BE2C (cell line): ENCODE measurements at regions not wholly inside any gene's neighbourhood (a gene's known extent, or its start where the extent isn't known, plus 50 kb on each side); places are given as distances from the start of the nearest gene placed in this dataset.
A peak's percentile ranks its signal among the peaks of the same experiment; 100 is the strongest.

Experiments used
- DNase-seq: peaks from one replicate; pipeline ENCODE4 v3.0.0-alpha.2; 2020
- H3K27me3 ChIP-seq: fragments of 250-450 bp; sonication (Bioruptor Pico); 2 replicates; pipeline ENCODE4 v1.5.1; 2020; ENCODE audit warnings: mild to moderate bottlenecking
- H3K36me3 ChIP-seq: fragments of 250-450 bp; sonication (Bioruptor Pico); 2 replicates; pipeline ENCODE4 v1.5.1; 2020; ENCODE audit warnings: mild to moderate bottlenecking
- H3K4me1 ChIP-seq: fragments of 250-450 bp; sonication (Bioruptor Pico); 2 replicates; pipeline ENCODE4 v1.5.1; 2020
- H3K4me3 ChIP-seq: 2 replicates; pipeline ENCODE4 v1.5.1; 2011; ENCODE audit warnings: low read depth, low read length
- H3K9me3 ChIP-seq: fragments of 250-450 bp; sonication (Bioruptor Pico); 2 replicates; pipeline ENCODE4 v1.5.1; 2020
- CTCF ChIP-seq: IDR thresholded peaks from 2 replicates; pipeline ENCODE4 v1.5.1; 2012; ENCODE audit warnings: mild to moderate bottlenecking, low read depth, low read length

GRCh38 chr18:73452866-73453265 lies 585.1 kb upstream of the NETO1 start:
- Histone ChIP-seq H3K27me3 (no peaks in the 10 kb centered on the region), H3K36me3 (no peaks in the 10 kb centered on the region), H3K4me3 (no peak overlapping the region), H3K4me1 (no peaks in the 10 kb centered on the region), H3K9me3 (no peaks in the 10 kb centered on the region)
- DNase-seq = no peak
- no peak for TF ChIP-seq CTCF

- H3K9me3 ChIP-seq = no peaks in the 10 kb centered on the region
- no peaks in the 10 kb centered on the region for H3K36me3 ChIP-seq
- H3K27me3 ChIP-seq = no peaks in the 10 kb centered on the region
- TF ChIP-seq CTCF = no peak
- no peaks in the 10 kb centered on the region for H3K4me1 ChIP-seq
- no peak for DNase-seq
- H3K4me3 ChIP-seq = no peak overlapping the region
Observed at GRCh38 chr18:73446502-73446901, 578.7 kb upstream of the NETO1 start.

- no peaks in the 10 kb centered on the region for H3K4me1 ChIP-seq
- H3K4me3 ChIP-seq = no peak overlapping the region
- no peak for DNase-seq
- no peak for TF ChIP-seq CTCF
- H3K9me3 ChIP-seq = no peaks in the 10 kb centered on the region
- no peaks in the 10 kb centered on the region for H3K36me3 ChIP-seq
- H3K27me3 ChIP-seq = no peaks in the 10 kb centered on the region
Observed at GRCh38 chr18:73431620-73432019, 563.8 kb upstream of the NETO1 start.

GRCh38 chr18:73421010-73421409 lies 553.2 kb upstream of the NETO1 start:
- Histone ChIP-seq H3K4me1 (no peaks in the 10 kb centered on the region), H3K9me3 (no peaks in the 10 kb centered on the region), H3K36me3 (no peaks in the 10 kb centered on the region), H3K27me3 (no peaks in the 10 kb centered on the region), H3K4me3 (no peak overlapping the region)
- no peak for TF ChIP-seq CTCF
- DNase-seq = no peak

- no peaks in the 10 kb centered on the region for H3K27me3 ChIP-seq
- H3K4me1 ChIP-seq = no peaks in the 10 kb centered on the region
- H3K4me3 ChIP-seq = no peak overlapping the region
- H3K9me3 ChIP-seq = no peaks in the 10 kb centered on the region
- TF ChIP-seq CTCF = no peak
- no peak for DNase-seq
- H3K36me3 ChIP-seq = no peaks in the 10 kb centered on the region
Observed at GRCh38 chr18:73419531-73419930, 551.7 kb upstream of the NETO1 start.

- H3K27me3 ChIP-seq = no peaks in the 10 kb centered on the region
- TF ChIP-seq CTCF = no peak
- no peaks in the 10 kb centered on the region for H3K9me3 ChIP-seq
- no peak for DNase-seq
- H3K4me1 ChIP-seq = no peaks in the 10 kb centered on the region
- H3K36me3 ChIP-seq = no peaks in the 10 kb centered on the region
- peak overlapping the region; percentile 16; the same call in 1 of the 2 replicates for H3K4me3 ChIP-seq
Observed at GRCh38 chr18:73414598-73414997, 546.8 kb upstream of the NETO1 start.
